ENCODE measurements at regions not wholly inside any gene's neighbourhood (a gene's known extent, or its start where the extent isn't known, plus 50 kb on each side); places are given as distances from the start of the nearest gene placed in this dataset.

DNA sequence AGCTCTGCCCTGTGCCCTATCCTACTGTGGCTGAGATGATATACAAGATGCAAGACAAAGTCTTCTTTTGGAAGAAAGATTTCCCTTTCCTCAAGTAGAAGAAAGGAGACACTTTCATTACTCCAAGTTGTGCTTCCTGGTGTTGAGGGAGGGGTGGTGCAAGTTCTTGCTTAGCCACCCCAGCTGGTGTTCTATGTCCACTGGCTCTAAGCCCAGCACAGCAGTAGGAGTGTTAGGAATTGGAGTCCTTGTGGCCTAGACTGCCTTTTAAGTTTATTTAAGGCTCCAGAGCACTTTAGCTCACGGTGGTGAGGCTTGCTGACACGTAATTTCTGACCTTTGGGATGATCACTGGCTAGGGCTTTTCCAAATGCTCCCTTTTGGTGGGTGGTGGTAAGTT, 109.7 kb downstream of the KIF2B start:
- Histone ChIP-seq H3K36me3 (ENCODE audit: control insufficient read depth, insufficient read depth, low read length) (no peaks in the 10 kb centered on the region), H3K27ac (ENCODE audit: low read depth, low read length) (no peak overlapping the region), H3K4me3 (ENCODE audit: low read depth, low read length) (no peak overlapping the region), H3K9me3 (ENCODE audit: control insufficient read depth, insufficient read depth, low read length) (peaks cover 2% of the 10 kb centered on the region), H3K4me1 (ENCODE audit: control insufficient read depth, insufficient read depth, low read length) (no peaks in the 10 kb centered on the region), H3K27me3 (ENCODE audit: control insufficient read depth, insufficient read depth, low read length) (no peaks in the 10 kb centered on the region)
- DNase-seq (ENCODE audit: low read depth in 4 of 6, low spot score in 6 of 6), result no peak
- WGBS (ENCODE audit: insufficient coverage), result 100% methylated on average over 2 of the region's 2 CpGs

DNA sequence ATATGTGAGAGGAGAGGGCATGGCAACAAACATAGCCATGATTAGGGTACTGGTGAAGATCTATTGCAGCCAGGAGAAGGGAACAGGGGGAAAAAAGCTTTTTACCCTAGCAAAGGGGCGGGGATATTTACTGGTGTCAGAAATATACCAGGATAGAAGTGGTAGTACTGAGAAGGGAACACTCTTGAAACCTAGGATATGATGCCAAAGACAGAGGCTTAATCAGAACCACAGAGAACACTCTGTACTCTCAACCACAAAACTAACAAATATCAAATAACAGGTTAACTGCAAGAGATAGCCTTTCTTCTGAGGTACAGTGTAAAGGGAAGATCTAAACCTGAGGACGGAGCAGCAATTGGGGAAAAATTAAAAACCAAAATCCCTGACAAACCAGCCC, 112.2 kb downstream of the KIF2B start:
- WGBS (ENCODE audit: insufficient coverage), result no CpG with 5 or more reads among the region's 2 CpGs
- H3K4me1 ChIP-seq (ENCODE audit: control insufficient read depth, insufficient read depth, low read length), result no peaks in the 10 kb centered on the region
- H3K27ac ChIP-seq (ENCODE audit: low read depth, low read length), result no peak overlapping the region
- no peaks in the 10 kb centered on the region for H3K36me3 ChIP-seq (ENCODE audit: control insufficient read depth, insufficient read depth, low read length)
- no peaks in the 10 kb centered on the region for H3K27me3 ChIP-seq (ENCODE audit: control insufficient read depth, insufficient read depth, low read length)
- H3K4me3 ChIP-seq (ENCODE audit: low read depth, low read length), result no peak overlapping the region
- peaks cover 2% of the 10 kb centered on the region for H3K9me3 ChIP-seq (ENCODE audit: control insufficient read depth, insufficient read depth, low read length)
- no peak for DNase-seq (ENCODE audit: low read depth in 4 of 6, low spot score in 6 of 6)

DNA sequence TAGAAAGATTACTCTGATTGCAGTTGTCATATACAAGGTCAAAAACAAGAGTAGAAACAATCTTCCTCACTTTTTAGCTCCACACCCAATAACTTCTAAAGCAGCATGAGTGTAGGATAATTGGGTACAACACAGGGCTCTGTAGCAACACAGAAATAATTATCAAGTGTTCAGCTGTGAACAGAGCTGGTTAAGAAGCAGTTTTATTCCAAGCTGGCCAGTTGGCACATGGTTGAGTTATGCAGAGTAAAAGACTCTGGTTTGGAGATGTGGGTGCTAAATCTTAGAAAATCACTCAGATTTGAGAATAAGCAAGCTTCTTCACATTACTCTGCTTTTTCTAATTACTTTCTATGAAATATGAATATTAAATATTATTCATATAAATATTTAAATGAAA, 118.5 kb downstream of the KIF2B start:
- Histone ChIP-seq H3K27ac (ENCODE audit: low read depth, low read length) (no peak overlapping the region), H3K4me3 (ENCODE audit: low read depth, low read length) (no peak overlapping the region)

DNA sequence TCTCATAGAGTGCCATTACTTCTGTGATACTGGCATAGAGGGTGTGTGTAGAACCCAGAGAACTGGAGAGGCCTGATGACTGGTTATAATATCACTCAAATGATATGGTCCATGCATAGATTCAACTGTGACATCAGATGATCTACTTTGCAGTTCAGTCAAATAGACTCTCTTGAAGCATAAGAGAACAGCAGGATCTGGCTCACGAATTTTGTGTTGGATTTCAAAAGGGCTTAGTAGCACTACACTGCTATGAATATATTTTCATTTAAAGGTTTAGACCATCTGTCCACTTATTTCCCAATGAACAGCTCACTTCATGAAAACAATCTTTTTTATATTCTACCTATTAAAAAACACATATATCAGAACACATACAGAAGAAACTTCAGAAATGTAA, 119.7 kb downstream of the KIF2B start:
- Histone ChIP-seq H3K27ac (ENCODE audit: low read depth, low read length) (no peak overlapping the region), H3K27me3 (ENCODE audit: control insufficient read depth, insufficient read depth, low read length) (no peaks in the 10 kb centered on the region), H3K36me3 (ENCODE audit: control insufficient read depth, insufficient read depth, low read length) (no peaks in the 10 kb centered on the region), H3K4me1 (ENCODE audit: control insufficient read depth, insufficient read depth, low read length) (no peaks in the 10 kb centered on the region), H3K9me3 (ENCODE audit: control insufficient read depth, insufficient read depth, low read length) (no peaks in the 10 kb centered on the region), H3K4me3 (ENCODE audit: low read depth, low read length) (no peak overlapping the region)
- peak in 2 of 6 donors; percentile 25 to 67 for DNase-seq (ENCODE audit: low read depth in 4 of 6, low spot score in 6 of 6)
- no CpG with 5 or more reads among the region's 1 CpG for WGBS (ENCODE audit: insufficient coverage)

More for the DNA sequence above, 118.5 kb downstream of the KIF2B start:
- DNase-seq (ENCODE audit: low read depth in 4 of 6, low spot score in 6 of 6), result peak in 2 of 6 donors; percentile 3 to 70
- Histone ChIP-seq H3K27me3 (ENCODE audit: control insufficient read depth, insufficient read depth, low read length) (no peaks in the 10 kb centered on the region), H3K4me1 (ENCODE audit: control insufficient read depth, insufficient read depth, low read length) (no peaks in the 10 kb centered on the region), H3K36me3 (ENCODE audit: control insufficient read depth, insufficient read depth, low read length) (no peaks in the 10 kb centered on the region), H3K9me3 (ENCODE audit: control insufficient read depth, insufficient read depth, low read length) (no peaks in the 10 kb centered on the region)

DNA sequence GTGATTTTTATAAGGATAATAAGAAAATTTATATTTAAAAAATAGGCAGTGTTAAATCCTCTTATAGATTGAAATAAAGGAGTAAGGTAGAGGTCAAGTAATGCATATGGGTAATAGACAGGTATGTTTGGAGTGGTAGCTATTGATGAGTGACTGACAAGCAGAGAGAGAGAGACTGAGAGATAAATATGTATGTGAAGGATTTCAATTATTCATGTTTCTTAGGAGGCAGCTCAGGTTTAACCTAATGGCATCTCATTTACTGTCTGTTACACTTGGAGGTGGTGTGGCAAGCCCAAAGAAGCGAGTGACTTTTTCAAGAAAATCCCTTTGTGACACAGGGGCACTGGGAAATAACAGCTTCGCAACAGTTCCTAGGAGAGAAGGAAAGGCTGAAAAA, 120.2 kb downstream of the KIF2B start:
- Histone ChIP-seq H3K36me3 (ENCODE audit: control insufficient read depth, insufficient read depth, low read length) (no peaks in the 10 kb centered on the region), H3K4me1 (ENCODE audit: control insufficient read depth, insufficient read depth, low read length) (no peaks in the 10 kb centered on the region), H3K27ac (ENCODE audit: low read depth, low read length) (no peak overlapping the region), H3K4me3 (ENCODE audit: low read depth, low read length) (no peak overlapping the region), H3K9me3 (ENCODE audit: control insufficient read depth, insufficient read depth, low read length) (no peaks in the 10 kb centered on the region), H3K27me3 (ENCODE audit: control insufficient read depth, insufficient read depth, low read length) (no peaks in the 10 kb centered on the region)
- 100% methylated on average over 1 of the region's 2 CpGs for WGBS (ENCODE audit: insufficient coverage)
- peak in 1 of 6 donors; percentile 35 for DNase-seq (ENCODE audit: low read depth in 4 of 6, low spot score in 6 of 6)

DNA sequence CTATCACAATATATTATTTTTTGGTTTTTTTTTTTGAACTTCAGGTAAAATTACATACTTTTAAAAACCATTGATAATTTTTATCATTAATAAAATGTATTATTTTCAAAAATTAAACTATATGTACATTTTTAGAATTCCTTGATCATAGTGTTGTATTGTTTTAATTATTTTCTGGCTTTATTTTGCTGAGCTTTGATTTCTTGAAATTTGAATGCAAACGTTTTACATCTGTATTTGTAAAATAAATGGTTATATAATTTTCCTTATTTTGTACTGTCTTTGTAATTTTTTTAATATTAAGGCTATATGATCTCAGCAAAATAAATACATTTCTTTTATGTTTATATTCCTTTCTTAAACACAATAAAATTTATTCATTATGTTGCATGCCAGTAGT, 125.6 kb downstream of the KIF2B start:
- DNase-seq (ENCODE audit: low read depth in 4 of 6, low spot score in 6 of 6), result no peak
- Histone ChIP-seq H3K4me1 (ENCODE audit: control insufficient read depth, insufficient read depth, low read length) (no peaks in the 10 kb centered on the region), H3K27me3 (ENCODE audit: control insufficient read depth, insufficient read depth, low read length) (no peaks in the 10 kb centered on the region), H3K27ac (ENCODE audit: low read depth, low read length) (no peak overlapping the region), H3K36me3 (ENCODE audit: control insufficient read depth, insufficient read depth, low read length) (no peaks in the 10 kb centered on the region), H3K4me3 (ENCODE audit: low read depth, low read length) (no peak overlapping the region), H3K9me3 (ENCODE audit: control insufficient read depth, insufficient read depth, low read length) (no peaks in the 10 kb centered on the region)
- no CpG with 5 or more reads among the region's 1 CpG for WGBS (ENCODE audit: insufficient coverage)

DNA sequence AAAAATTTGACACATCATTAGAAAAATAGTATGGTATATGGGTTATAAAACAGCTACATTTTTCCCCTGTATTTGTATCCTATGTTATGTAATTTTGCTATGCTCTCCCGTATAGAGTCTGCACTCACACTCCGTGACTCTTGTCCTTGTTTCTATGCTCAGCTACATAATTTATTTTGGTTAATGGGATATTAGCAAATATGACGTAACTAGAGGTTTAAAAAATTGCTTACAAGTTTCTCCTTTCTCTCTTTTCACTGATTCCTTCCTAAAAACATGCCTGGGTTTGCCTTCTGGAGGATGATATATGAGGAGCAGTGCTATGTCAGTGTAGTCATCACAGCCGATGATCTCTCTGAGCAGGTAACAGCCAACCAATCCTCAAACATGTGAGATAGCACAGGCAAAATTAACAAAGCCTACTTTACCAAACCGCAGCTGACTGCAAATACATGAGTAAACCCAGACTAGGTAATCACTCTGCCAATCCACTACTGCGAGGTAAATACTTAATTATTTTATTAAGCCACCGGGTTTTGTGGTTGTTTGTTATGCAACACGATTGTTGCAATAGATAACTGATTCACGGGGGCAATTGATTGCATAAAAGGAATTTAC, 126.9 kb downstream of the KIF2B start:
- Histone ChIP-seq H3K4me1 (ENCODE audit: control insufficient read depth, insufficient read depth, low read length) (no peaks in the 10 kb centered on the region), H3K36me3 (ENCODE audit: control insufficient read depth, insufficient read depth, low read length) (no peaks in the 10 kb centered on the region)
- WGBS (ENCODE audit: insufficient coverage), result no CpG with 5 or more reads among the region's 9 CpGs

DNA sequence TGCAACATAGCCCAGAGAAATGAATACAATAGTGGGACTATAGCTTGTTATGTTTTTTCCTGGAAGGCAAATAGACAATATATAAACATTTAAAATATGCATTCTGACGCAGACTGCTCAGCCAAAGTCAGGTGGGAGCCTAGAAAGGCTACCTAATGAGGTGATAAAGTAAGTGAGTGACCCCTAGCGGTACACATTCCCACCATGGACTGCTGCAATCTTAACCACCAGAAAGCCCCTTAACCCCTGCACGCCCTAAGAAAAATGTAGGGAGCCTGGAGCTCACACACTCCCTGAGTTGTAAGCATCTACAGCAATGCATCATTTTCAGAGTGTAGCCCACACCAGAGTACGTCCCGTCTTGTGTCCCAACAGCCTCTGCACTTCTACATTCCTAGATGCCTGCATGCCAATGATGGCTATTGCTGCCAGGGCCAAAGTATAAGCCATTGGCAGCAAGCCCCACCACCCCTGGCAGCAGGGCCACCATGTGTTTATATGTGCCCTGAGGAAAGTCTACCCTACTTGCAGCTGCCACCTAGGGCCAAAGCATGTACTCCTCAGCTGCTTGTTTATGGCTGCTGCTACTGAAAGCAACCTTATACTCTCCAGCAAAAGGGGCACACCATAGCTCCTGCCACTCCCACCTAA, 127.6 kb downstream of the KIF2B start:
- WGBS (ENCODE audit: insufficient coverage), result 85% methylated on average over 4 of the region's 5 CpGs
- H3K9me3 ChIP-seq (ENCODE audit: control insufficient read depth, insufficient read depth, low read length), result no peaks in the 10 kb centered on the region
- no peaks in the 10 kb centered on the region for H3K36me3 ChIP-seq (ENCODE audit: control insufficient read depth, insufficient read depth, low read length)
- no peak overlapping the region for H3K4me3 ChIP-seq (ENCODE audit: low read depth, low read length)
- no peaks in the 10 kb centered on the region for H3K27me3 ChIP-seq (ENCODE audit: control insufficient read depth, insufficient read depth, low read length)
- no peak overlapping the region for H3K27ac ChIP-seq (ENCODE audit: low read depth, low read length)
- H3K4me1 ChIP-seq (ENCODE audit: control insufficient read depth, insufficient read depth, low read length), result no peaks in the 10 kb centered on the region
- no peak for DNase-seq (ENCODE audit: low read depth in 4 of 6, low spot score in 6 of 6)

More for the DNA sequence above, 126.9 kb downstream of the KIF2B start:
- DNase-seq (ENCODE audit: low read depth in 4 of 6, low spot score in 6 of 6), result no peak
- no peak overlapping the region for H3K27ac ChIP-seq (ENCODE audit: low read depth, low read length)
- H3K9me3 ChIP-seq (ENCODE audit: control insufficient read depth, insufficient read depth, low read length), result no peaks in the 10 kb centered on the region
- no peaks in the 10 kb centered on the region for H3K27me3 ChIP-seq (ENCODE audit: control insufficient read depth, insufficient read depth, low read length)
- H3K4me3 ChIP-seq (ENCODE audit: low read depth, low read length), result no peak overlapping the region

DNA sequence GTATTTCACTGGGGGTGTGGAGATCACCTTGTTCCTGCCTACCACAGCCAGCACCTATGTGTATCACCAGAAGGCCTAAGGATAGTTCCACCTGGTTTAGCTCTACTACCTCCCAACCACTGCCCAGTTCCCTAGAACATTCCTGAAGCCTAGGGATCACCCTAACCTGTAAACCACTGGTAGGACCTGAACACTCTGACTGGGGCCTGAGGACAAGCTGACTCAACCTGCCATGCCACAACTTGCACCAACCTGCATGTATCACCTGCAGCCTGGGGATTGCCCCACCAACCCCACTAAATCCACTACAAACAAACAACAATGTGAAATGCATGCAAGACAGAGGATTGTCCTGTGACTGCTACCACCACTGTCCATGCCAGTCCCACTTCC, 128.1 kb downstream of the KIF2B start:
- Histone ChIP-seq H3K27ac (ENCODE audit: low read depth, low read length) (no peak overlapping the region), H3K36me3 (ENCODE audit: control insufficient read depth, insufficient read depth, low read length) (no peaks in the 10 kb centered on the region), H3K4me1 (ENCODE audit: control insufficient read depth, insufficient read depth, low read length) (no peaks in the 10 kb centered on the region), H3K4me3 (ENCODE audit: low read depth, low read length) (no peak overlapping the region), H3K27me3 (ENCODE audit: control insufficient read depth, insufficient read depth, low read length) (no peaks in the 10 kb centered on the region), H3K9me3 (ENCODE audit: control insufficient read depth, insufficient read depth, low read length) (no peaks in the 10 kb centered on the region)
- no peak for DNase-seq (ENCODE audit: low read depth in 4 of 6, low spot score in 6 of 6)

DNA sequence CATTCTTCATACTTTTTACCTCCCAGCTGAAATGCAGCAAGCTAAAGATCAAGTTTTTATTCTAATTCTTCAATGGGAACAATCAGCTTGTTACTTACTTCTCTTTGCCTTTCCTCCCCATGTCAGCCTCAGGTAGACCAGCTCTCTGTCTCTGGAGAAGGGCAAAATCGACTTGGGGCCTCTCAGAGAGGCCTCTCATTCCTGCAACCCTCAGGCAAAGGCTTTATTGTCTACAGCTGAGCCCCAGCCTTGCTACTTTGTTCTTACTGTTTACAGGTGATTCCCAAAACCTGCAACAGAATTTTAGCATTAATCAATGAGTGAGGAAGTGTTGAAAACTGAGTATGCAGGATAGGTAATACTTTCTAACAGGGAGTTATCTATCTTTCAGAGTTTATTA, 148.6 kb downstream of the KIF2B start:
- no peak overlapping the region for H3K27ac ChIP-seq (ENCODE audit: low read depth, low read length)
- no peaks in the 10 kb centered on the region for H3K27me3 ChIP-seq (ENCODE audit: control insufficient read depth, insufficient read depth, low read length)
- WGBS (ENCODE audit: insufficient coverage), result 50% methylated on average over 1 of the region's 1 CpG
- H3K4me3 ChIP-seq (ENCODE audit: low read depth, low read length), result no peak overlapping the region
- no peaks in the 10 kb centered on the region for H3K4me1 ChIP-seq (ENCODE audit: control insufficient read depth, insufficient read depth, low read length)
- no peaks in the 10 kb centered on the region for H3K36me3 ChIP-seq (ENCODE audit: control insufficient read depth, insufficient read depth, low read length)
- DNase-seq (ENCODE audit: low read depth in 4 of 6, low spot score in 6 of 6), result no peak
- H3K9me3 ChIP-seq (ENCODE audit: control insufficient read depth, insufficient read depth, low read length), result no peaks in the 10 kb centered on the region
